ENCODE measurements at regions not wholly inside any gene's neighbourhood (a gene's known extent, or its start where the extent isn't known, plus 50 kb on each side); places are given as distances from the start of the nearest gene placed in this dataset.

GRCh38 chr6:3510617-3511016, 53.8 kb upstream of the SLC22A23 start:
- H3K9me3 ChIP-seq (ENCODE audit: insufficient read depth, low read depth, low read length) = no peaks in the 10 kb centered on the region
- no peaks in the 10 kb centered on the region for H3K36me3 ChIP-seq (ENCODE audit: insufficient read depth, low read length)
- no peak overlapping the region for H3K4me2 ChIP-seq (ENCODE audit: low read depth, low read length, poor library complexity, severe bottlenecking)
- H3K4me3 ChIP-seq (ENCODE audit: low read length, poor library complexity, severe bottlenecking) = no peak overlapping the region
- H3K9me2 ChIP-seq (replicated peaks; ENCODE audit: low read depth, low read length) = no peaks in the 10 kb centered on the region
- H3K9ac ChIP-seq (ENCODE audit: low read depth, low read length, poor library complexity, severe bottlenecking) = no peak overlapping the region
- TF ChIP-seq CTCF (conservative IDR thresholded peaks at IDR 0.05; ENCODE audit: low read length) (no peak), EZH2phosphoT487 (IDR thresholded peaks at IDR 0.05; ENCODE audit: borderline replicate concordance) (no peak)
- no peaks in the 10 kb centered on the region for H4K20me1 ChIP-seq (ENCODE audit: insufficient read depth, low read length, poor library complexity, severe bottlenecking)
- H2AFZ ChIP-seq (ENCODE audit: low read length) = no peak overlapping the region
- H3F3A ChIP-seq (ENCODE audit: low read depth) = no peaks in the 10 kb centered on the region
- H3K4me1 ChIP-seq (ENCODE audit: insufficient read depth, low read length, poor library complexity, severe bottlenecking) = peaks cover 5% of the 10 kb centered on the region
- H3K79me2 ChIP-seq (ENCODE audit: insufficient read depth, low read length) = no peaks in the 10 kb centered on the region
- H3K27me3 ChIP-seq (ENCODE audit: insufficient read depth, low read length, poor library complexity, severe bottlenecking) = no peaks in the 10 kb centered on the region

- H3F3A ChIP-seq (ENCODE audit: low read depth) = no peaks in the 10 kb centered on the region
- TF ChIP-seq CTCF (conservative IDR thresholded peaks at IDR 0.05; ENCODE audit: low read length) (no peak), EZH2phosphoT487 (IDR thresholded peaks at IDR 0.05; ENCODE audit: borderline replicate concordance) (no peak)
- no peak overlapping the region for H3K9ac ChIP-seq (ENCODE audit: low read depth, low read length, poor library complexity, severe bottlenecking)
- no peaks in the 10 kb centered on the region for H3K9me2 ChIP-seq (replicated peaks; ENCODE audit: low read depth, low read length)
- no peaks in the 10 kb centered on the region for H3K27me3 ChIP-seq (ENCODE audit: insufficient read depth, low read length, poor library complexity, severe bottlenecking)
- no peaks in the 10 kb centered on the region for H4K20me1 ChIP-seq (ENCODE audit: insufficient read depth, low read length, poor library complexity, severe bottlenecking)
- no peak overlapping the region for H2AFZ ChIP-seq (ENCODE audit: low read length)
- H3K4me2 ChIP-seq (ENCODE audit: low read depth, low read length, poor library complexity, severe bottlenecking) = no peak overlapping the region
- H3K4me1 ChIP-seq (ENCODE audit: insufficient read depth, low read length, poor library complexity, severe bottlenecking) = peaks cover 5% of the 10 kb centered on the region
- H3K9me3 ChIP-seq (ENCODE audit: insufficient read depth, low read depth, low read length) = no peaks in the 10 kb centered on the region
- H3K36me3 ChIP-seq (ENCODE audit: insufficient read depth, low read length) = no peaks in the 10 kb centered on the region
- H3K4me3 ChIP-seq (ENCODE audit: low read length, poor library complexity, severe bottlenecking) = no peak overlapping the region
- H3K79me2 ChIP-seq (ENCODE audit: insufficient read depth, low read length) = no peaks in the 10 kb centered on the region
Observed at GRCh38 chr6:3510178-3510577, 53.3 kb upstream of the SLC22A23 start.

GRCh38 chr6:3509336-3509735, 52.5 kb upstream of the SLC22A23 start:
- Histone ChIP-seq H3K4me3 (ENCODE audit: low read length, poor library complexity, severe bottlenecking) (no peak overlapping the region), H3K4me1 (ENCODE audit: insufficient read depth, low read length, poor library complexity, severe bottlenecking) (peaks cover 5% of the 10 kb centered on the region), H3K27me3 (ENCODE audit: insufficient read depth, low read length, poor library complexity, severe bottlenecking) (no peaks in the 10 kb centered on the region), H3K9ac (ENCODE audit: low read depth, low read length, poor library complexity, severe bottlenecking) (no peak overlapping the region), H3K36me3 (ENCODE audit: insufficient read depth, low read length) (no peaks in the 10 kb centered on the region), H3K79me2 (ENCODE audit: insufficient read depth, low read length) (no peaks in the 10 kb centered on the region), H3K4me2 (ENCODE audit: low read depth, low read length, poor library complexity, severe bottlenecking) (no peak overlapping the region), H3K9me3 (ENCODE audit: insufficient read depth, low read depth, low read length) (no peaks in the 10 kb centered on the region), H3K9me2 (replicated peaks; ENCODE audit: low read depth, low read length) (no peaks in the 10 kb centered on the region), H3F3A (ENCODE audit: low read depth) (no peaks in the 10 kb centered on the region), H2AFZ (ENCODE audit: low read length) (no peak overlapping the region), H4K20me1 (ENCODE audit: insufficient read depth, low read length, poor library complexity, severe bottlenecking) (no peaks in the 10 kb centered on the region)
- TF ChIP-seq EZH2phosphoT487 (IDR thresholded peaks at IDR 0.05; ENCODE audit: borderline replicate concordance) = no peak
- TF ChIP-seq CTCF (conservative IDR thresholded peaks at IDR 0.05; ENCODE audit: low read length) = no peak
